Fibroblast of lung (primary cell): ENCODE measurements at regions not wholly inside any gene's neighbourhood (a gene's known extent, or its start where the extent isn't known, plus 50 kb on each side); places are given as distances from the start of the nearest gene placed in this dataset.

Source experiments
- DNase-seq, 2 donors: peaks; one replicate each; pipeline versions ENCODE4 v3.0.0 to v3.0.0-alpha.2; 2010; ENCODE audit warnings: low read depth in 2 of 2
- H2AFZ ChIP-seq: 2 replicates; pipeline ENCODE4 v1.5.1; 2012; ENCODE audit warnings: low read length, control low read depth, inconsistent platforms
- H3K27ac ChIP-seq: 2 replicates; pipeline ENCODE4 v1.5.1; 2011; ENCODE audit warnings: low read length, control low read depth; ENCODE audit not compliant: insufficient read depth
- H3K27me3 ChIP-seq: 2 replicates; pipeline ENCODE4 v1.5.1; 2011; ENCODE audit warnings: mild to moderate bottlenecking, low read length; ENCODE audit not compliant: control insufficient read depth, insufficient read depth
- H3K36me3 ChIP-seq: 2 replicates; pipeline ENCODE4 v1.5.1; 2011; ENCODE audit warnings: low read length; ENCODE audit not compliant: control insufficient read depth, insufficient read depth
- H3K4me1 ChIP-seq: 2 replicates; pipeline ENCODE4 v1.5.1; 2011; ENCODE audit warnings: low read length; ENCODE audit not compliant: control insufficient read depth, insufficient read depth; ENCODE audit errors: extremely low read depth
- H3K4me2 ChIP-seq: 2 replicates; pipeline ENCODE4 v1.5.1; 2011; ENCODE audit warnings: low read length, control low read depth; ENCODE audit not compliant: insufficient read depth; ENCODE audit errors: extremely low read depth
- H3K4me3 ChIP-seq, 4 experiments: fragments of 200-600 bp in 1 of 4; sonication (generic) in 1 of 4; replicated peaks in 1 of 4; 2 replicates each; pipeline ENCODE4 v1.5.1; 2011 to 2016; ENCODE audit warnings: low read length in 4 of 4, low read depth in 3 of 4, mild to moderate bottlenecking in 3 of 4, control low read depth in 2 of 4, inconsistent platforms in 1 of 4, mixed read lengths in 1 of 4; ENCODE audit not compliant: insufficient read depth in 1 of 4; ENCODE audit errors: control extremely low read depth in 1 of 4
- H3K79me2 ChIP-seq: 2 replicates; pipeline ENCODE4 v1.5.1; 2012; ENCODE audit warnings: mild to moderate bottlenecking, low read length, inconsistent platforms; ENCODE audit not compliant: control insufficient read depth, insufficient read depth
- H3K9ac ChIP-seq: 2 replicates; pipeline ENCODE4 v1.5.1; 2011; ENCODE audit warnings: mild to moderate bottlenecking, low read length, control low read depth; ENCODE audit not compliant: insufficient read depth
- H3K9me3 ChIP-seq: 2 replicates; pipeline ENCODE4 v1.5.1; 2012; ENCODE audit warnings: low read depth, low read length; ENCODE audit not compliant: control insufficient read depth, insufficient read depth
- H4K20me1 ChIP-seq: 2 replicates; pipeline ENCODE4 v1.5.1; 2011; ENCODE audit warnings: low read length; ENCODE audit not compliant: control insufficient read depth, insufficient read depth; ENCODE audit errors: extremely low read depth
- CTCF ChIP-seq, 2 donors: IDR thresholded peaks in 1 of 2; conservative IDR thresholded peaks in 1 of 2; 1 replicate in 1 of 2; 2 replicates in 1 of 2; pipeline ENCODE4 v1.5.1; 2011 to 2012; ENCODE audit warnings: low read length in 2 of 2, control low read depth in 1 of 2, inconsistent platforms in 1 of 2, low read depth in 1 of 2, mild to moderate bottlenecking in 1 of 2
- EZH2 ChIP-seq: IDR thresholded peaks from 2 replicates; pipeline ENCODE4 v1.5.1; 2012; ENCODE audit warnings: low read length, control low read depth, mild to moderate bottlenecking; ENCODE audit errors: missing control alignments

- Histone ChIP-seq H3K27ac (no peak overlapping the region), H4K20me1 (no peaks in the 10 kb centered on the region), H3K36me3 (no peaks in the 10 kb centered on the region), H3K79me2 (no peaks in the 10 kb centered on the region), H3K9ac (no peak overlapping the region), H3K4me3 (no peak overlapping the region), H3K9me3 (no peaks in the 10 kb centered on the region), H3K27me3 (peaks cover 16% of the 10 kb centered on the region), H2AFZ (no peak overlapping the region), H3K4me1 (no peaks in the 10 kb centered on the region), H3K4me2 (no peak overlapping the region)
- no peak for TF ChIP-seq EZH2
- TF ChIP-seq CTCF (conservative IDR thresholded peaks at IDR 0.05 in 1 of 2, IDR thresholded peaks at IDR 0.05 in 1 of 2; ENCODE audit: low read depth in 1 of 2, low read length in 2 of 2): no peak
- no peak for DNase-seq
These were observed 86.7 kb upstream of the CLDN14 start for GRCh38 chr21:36566644-36567043.

DNA sequence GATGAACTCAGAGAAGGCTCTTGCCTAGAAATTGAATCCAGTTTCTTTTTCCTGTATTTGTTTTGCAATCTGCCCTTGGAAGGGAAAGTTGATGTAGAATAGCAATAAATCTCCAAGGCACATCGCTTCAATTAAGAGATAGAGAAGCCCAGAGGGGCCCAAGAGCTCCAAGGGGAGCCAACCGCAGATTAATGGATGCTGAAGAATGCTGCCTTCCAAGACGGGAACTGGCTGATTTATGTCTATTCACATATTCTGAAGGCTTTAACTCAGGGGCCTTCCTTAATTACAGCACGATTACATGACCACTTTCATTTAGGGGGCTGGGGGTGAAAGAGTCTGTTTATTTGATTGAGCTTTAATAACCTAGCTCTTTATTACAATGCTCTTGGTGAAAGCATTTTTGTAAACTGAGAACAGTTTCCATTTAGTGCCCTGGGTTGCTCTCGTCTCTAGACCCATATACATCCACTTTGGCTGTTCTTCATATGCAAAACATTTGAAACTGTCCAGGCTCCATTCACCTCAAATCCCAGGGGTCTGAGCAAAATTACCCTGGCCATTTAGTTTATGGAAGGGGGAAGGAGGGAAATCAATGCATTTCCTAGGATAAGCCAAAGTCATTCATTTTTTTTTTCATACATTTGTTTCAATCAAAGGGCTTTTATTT lies 87.4 kb upstream of the CLDN14 start:
- Histone ChIP-seq H2AFZ (no peak overlapping the region), H3K36me3 (no peaks in the 10 kb centered on the region), H3K27me3 (peaks cover 13% of the 10 kb centered on the region), H3K4me2 (no peak overlapping the region), H3K79me2 (no peaks in the 10 kb centered on the region), H4K20me1 (no peaks in the 10 kb centered on the region), H3K27ac (no peak overlapping the region), H3K4me1 (no peaks in the 10 kb centered on the region), H3K9me3 (no peaks in the 10 kb centered on the region), H3K4me3 (no peak overlapping the region), H3K9ac (no peak overlapping the region)
- peak in 1 of 2 donors; percentile 13 for DNase-seq
- no peak for TF ChIP-seq CTCF (conservative IDR thresholded peaks at IDR 0.05 in 1 of 2, IDR thresholded peaks at IDR 0.05 in 1 of 2; ENCODE audit: low read depth in 1 of 2, low read length in 2 of 2)
- TF ChIP-seq EZH2: no peak

DNA sequence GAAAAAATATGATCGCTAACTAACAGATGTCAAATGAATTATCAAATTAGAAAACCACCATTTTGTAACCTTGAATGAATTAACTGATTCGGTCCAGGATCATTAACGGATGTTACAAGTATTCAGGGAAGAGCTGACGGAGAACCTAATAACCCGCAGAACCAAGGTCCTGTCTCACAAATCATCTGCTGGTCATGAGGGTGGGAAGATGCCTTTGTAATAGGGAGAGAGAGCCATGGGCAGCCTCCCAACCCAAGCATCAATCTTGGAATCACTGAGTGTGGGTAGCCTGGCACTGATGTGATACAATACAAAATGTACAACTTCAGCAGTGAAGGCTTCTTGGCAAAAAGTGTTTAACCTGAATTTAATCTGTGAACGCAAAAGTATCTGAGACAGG lies 89.6 kb upstream of the CLDN14 start:
- Histone ChIP-seq H3K4me3 (no peak overlapping the region), H3K36me3 (no peaks in the 10 kb centered on the region), H4K20me1 (no peaks in the 10 kb centered on the region), H2AFZ (no peak overlapping the region), H3K4me2 (no peak overlapping the region), H3K27ac (no peak overlapping the region), H3K9ac (no peak overlapping the region), H3K9me3 (no peaks in the 10 kb centered on the region), H3K4me1 (no peaks in the 10 kb centered on the region), H3K27me3 (peaks cover 12% of the 10 kb centered on the region), H3K79me2 (no peaks in the 10 kb centered on the region)
- DNase-seq: no peak
- TF ChIP-seq CTCF (conservative IDR thresholded peaks at IDR 0.05 in 1 of 2, IDR thresholded peaks at IDR 0.05 in 1 of 2; ENCODE audit: low read depth in 1 of 2, low read length in 2 of 2): no peak
- no peak for TF ChIP-seq EZH2
